Sigmoid colon (tissue), 3 donors: ENCODE measurements at regions not wholly inside any gene's neighbourhood (a gene's known extent, or its start where the extent isn't known, plus 50 kb on each side); places are given as distances from the start of the nearest gene placed in this dataset.

Experiments used
- POLR2A ChIP-seq, 2 donors: fragments of 450-650 bp; IDR thresholded peaks; one replicate each; pipeline ENCODE4 v1.6.1; 2016; ENCODE audit warnings: antibody characterized with exemption in 2 of 2, mild to moderate bottlenecking in 2 of 2, moderate library complexity in 2 of 2
- TF ChIP-seq, protein P1 (sequence below), 4 experiments: fragments of 450-650 bp in 3 of 4; fragments of 200-600 bp in 1 of 4; IDR thresholded peaks; one replicate each; pipeline ENCODE4 v1.5.1; 2016 to 2019; ENCODE audit warnings: antibody characterized with exemption in 4 of 4, mild to moderate bottlenecking in 3 of 4, moderate library complexity in 2 of 4

DNA sequence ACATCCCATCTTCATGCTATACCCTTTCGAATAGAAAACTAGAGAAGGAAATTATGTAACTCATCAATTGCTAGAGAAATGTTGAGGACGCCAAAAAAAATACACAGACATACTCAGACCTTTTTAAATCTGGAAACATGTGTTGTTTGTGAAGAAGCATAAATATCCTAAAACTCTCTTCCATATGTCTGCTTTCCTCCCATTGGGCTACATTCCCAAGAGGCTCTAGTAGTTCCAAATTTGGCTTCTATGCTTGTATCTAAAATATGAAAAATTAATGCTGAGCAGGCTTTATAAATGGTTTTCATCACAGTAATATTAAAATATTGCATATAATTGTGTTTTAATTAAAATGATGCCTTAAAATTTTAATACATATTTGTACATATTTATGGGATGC lies 297.9 kb upstream of the PSMD7 start:
- TF ChIP-seq, protein P1, sequence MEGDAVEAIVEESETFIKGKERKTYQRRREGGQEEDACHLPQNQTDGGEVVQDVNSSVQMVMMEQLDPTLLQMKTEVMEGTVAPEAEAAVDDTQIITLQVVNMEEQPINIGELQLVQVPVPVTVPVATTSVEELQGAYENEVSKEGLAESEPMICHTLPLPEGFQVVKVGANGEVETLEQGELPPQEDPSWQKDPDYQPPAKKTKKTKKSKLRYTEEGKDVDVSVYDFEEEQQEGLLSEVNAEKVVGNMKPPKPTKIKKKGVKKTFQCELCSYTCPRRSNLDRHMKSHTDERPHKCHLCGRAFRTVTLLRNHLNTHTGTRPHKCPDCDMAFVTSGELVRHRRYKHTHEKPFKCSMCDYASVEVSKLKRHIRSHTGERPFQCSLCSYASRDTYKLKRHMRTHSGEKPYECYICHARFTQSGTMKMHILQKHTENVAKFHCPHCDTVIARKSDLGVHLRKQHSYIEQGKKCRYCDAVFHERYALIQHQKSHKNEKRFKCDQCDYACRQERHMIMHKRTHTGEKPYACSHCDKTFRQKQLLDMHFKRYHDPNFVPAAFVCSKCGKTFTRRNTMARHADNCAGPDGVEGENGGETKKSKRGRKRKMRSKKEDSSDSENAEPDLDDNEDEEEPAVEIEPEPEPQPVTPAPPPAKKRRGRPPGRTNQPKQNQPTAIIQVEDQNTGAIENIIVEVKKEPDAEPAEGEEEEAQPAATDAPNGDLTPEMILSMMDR (IDR thresholded peaks at IDR 0.05): no peak
- TF ChIP-seq POLR2A (IDR thresholded peaks at IDR 0.05): no peak
